ENCODE measurements at regions not wholly inside any gene's neighbourhood (a gene's known extent, or its start where the extent isn't known, plus 50 kb on each side); places are given as distances from the start of the nearest gene placed in this dataset.

DNA sequence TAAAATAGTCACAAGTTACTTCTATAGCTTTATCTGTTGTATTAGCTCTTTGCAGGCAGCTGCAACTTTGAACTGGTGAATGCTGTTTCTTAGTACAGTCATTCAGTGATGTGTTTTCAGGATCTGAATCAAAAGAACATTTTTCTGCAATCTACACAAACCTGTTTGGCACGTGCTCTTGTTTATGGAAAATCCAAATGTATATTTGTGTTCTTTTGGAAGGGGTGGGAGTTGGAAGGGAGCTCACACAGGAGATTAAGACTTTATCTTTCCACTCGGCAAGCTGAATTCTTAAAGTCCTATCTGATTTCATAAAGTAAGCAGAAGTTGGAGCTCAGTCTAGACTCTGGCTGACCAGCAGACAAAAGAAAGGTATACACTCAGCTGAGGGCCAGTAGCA lies 300.2 kb downstream of the MAP2K6 start:
- no peak for TF ChIP-seq POLR2AphosphoS5 (IDR thresholded peaks at IDR 0.05; ENCODE audit: borderline replicate concordance, low read depth, low read length)
- TF ChIP-seq EZH2 (IDR thresholded peaks at IDR 0.05) = no peak
- no peak for TF ChIP-seq FOXP2 (optimal IDR thresholded peaks at IDR 0.05; ENCODE audit: control extremely low read depth, extremely low read length, insufficient read depth)
